ENCODE measurements at regions not wholly inside any gene's neighbourhood (a gene's known extent, or its start where the extent isn't known, plus 50 kb on each side); places are given as distances from the start of the nearest gene placed in this dataset.

DNA sequence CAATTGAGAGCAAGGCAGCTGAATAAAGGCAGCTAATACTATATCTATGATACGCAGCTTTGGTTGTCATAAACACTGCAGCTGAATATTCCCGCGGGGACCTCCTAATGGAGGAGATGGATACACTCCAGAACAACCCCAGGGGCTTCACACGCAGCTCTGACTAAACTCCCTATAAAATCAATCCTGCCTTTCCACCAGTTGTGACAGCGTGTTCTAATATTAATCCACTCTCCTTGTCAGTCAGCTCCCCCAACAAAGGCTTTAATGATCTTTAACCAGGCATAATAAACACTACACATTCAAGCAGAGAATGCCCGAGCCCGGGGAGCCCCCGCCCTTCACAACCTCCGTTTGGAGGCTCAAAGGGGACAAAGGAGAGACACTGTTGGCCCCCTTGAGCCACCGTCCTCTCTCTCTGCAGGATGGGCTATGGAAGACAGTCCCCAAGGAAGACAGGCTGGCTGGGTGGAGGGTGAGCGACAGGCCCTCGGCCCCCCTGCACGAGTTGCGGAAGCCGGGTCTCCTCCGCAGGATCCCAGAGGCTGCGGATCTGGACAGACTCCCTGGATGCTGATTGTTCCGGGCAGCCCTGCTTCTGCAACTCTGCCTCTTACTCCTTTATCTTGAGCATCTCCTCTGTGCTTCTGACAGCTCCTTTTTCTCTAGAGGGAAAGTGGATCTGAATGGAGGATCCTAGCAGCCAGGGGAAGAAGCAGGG is 565.2 kb downstream of the BUD13 start:
- no peak overlapping the region for H3K4me3 ChIP-seq (ENCODE audit: low read length)
- no peak for DNase-seq (ENCODE audit: low read depth, low spot score)

- DNase-seq (ENCODE audit: low read depth, low spot score): no peak
- H3K4me3 ChIP-seq (ENCODE audit: low read length): no peak overlapping the region
Measured at GRCh38 chr11:116207019-116207418, 565.8 kb downstream of the BUD13 start.

- no peak for DNase-seq (ENCODE audit: low read depth, low spot score)
- no peak overlapping the region for H3K4me3 ChIP-seq (ENCODE audit: low read length)
Measured at GRCh38 chr11:116202922-116203321, 569.9 kb downstream of the BUD13 start.

DNA sequence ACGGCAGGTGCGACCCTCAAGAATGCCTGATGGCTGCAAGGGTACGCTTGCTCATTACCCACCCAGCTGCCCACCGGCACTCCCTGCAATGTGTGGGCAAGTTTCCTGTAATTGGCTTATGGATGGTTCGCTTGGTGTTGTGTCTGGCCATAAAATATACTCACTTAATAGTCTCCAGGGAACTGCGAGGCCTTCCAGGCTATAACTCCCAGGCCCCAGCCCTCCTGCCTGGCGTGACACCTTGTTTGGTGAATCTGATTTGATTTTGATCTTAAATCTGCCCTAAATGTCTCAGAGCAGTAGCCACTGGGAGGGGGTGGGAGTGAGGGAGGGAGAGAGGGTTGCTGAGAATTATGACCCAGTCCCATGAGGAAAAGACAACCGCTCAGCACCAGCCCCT is 572.2 kb downstream of the BUD13 start:
- no peak overlapping the region for H3K4me3 ChIP-seq (ENCODE audit: low read length)
- no peak for DNase-seq (ENCODE audit: low read depth, low spot score)

GRCh38 chr11:116199182-116199581 is 573.6 kb downstream of the BUD13 start:
- no peak overlapping the region for H3K4me3 ChIP-seq (ENCODE audit: low read length)
- DNase-seq (ENCODE audit: low read depth, low spot score): no peak

GRCh38 chr11:116194156-116194904 is 578.5 kb downstream of the BUD13 start:
- no peak for DNase-seq (ENCODE audit: low read depth, low spot score)
- H3K4me3 ChIP-seq (ENCODE audit: low read length): no peak overlapping the region

DNA sequence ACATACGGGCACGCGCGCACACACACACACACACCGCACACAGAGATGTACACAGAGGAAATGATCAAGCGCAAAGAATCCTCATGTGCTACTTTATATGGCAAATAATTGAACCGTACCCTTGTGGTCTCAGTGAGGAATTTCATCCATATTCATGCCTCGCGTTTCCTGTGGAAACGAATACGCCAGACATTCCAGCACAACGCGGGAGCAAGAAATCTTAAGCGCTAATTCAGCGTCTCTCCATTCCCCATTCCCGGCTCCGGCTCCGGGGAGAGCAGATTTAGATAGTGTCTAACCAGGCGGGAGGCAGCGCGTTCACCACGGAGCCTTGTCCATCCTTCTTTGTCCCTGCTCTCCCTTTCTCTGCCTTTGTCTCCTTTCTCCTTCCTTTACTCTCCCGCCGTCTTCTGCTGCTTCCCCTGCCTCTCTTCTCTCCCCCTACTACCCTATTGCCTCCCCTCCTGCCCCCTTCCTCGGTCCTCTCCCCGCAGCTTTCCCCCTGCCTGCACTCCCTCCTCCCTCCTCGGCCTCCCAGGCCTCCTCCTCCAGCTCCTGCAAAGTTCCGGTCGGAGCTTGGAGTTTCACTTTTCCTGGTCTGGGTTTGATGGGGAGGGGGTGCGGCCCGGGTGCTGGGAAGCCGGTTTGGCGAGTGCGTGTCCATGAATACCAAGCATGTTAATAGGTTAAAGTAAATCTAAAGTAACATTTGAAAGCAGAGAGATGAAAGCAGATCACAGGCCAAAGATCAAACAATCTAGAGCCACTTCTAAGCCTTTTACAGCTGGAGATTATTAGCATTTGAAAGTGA is 579.3 kb downstream of the BUD13 start:
- DNase-seq (ENCODE audit: low read depth, low spot score): no peak
- no peak overlapping the region for H3K4me3 ChIP-seq (ENCODE audit: low read length)

- no peak for DNase-seq (ENCODE audit: low read depth, low spot score)
- H3K4me3 ChIP-seq (ENCODE audit: low read length): no peak overlapping the region
Measured at GRCh38 chr11:116192509-116193210, 580.1 kb downstream of the BUD13 start.

GRCh38 chr11:116190861-116191260 is 581.9 kb downstream of the BUD13 start:
- no peak for DNase-seq (ENCODE audit: low read depth, low spot score)

DNA sequence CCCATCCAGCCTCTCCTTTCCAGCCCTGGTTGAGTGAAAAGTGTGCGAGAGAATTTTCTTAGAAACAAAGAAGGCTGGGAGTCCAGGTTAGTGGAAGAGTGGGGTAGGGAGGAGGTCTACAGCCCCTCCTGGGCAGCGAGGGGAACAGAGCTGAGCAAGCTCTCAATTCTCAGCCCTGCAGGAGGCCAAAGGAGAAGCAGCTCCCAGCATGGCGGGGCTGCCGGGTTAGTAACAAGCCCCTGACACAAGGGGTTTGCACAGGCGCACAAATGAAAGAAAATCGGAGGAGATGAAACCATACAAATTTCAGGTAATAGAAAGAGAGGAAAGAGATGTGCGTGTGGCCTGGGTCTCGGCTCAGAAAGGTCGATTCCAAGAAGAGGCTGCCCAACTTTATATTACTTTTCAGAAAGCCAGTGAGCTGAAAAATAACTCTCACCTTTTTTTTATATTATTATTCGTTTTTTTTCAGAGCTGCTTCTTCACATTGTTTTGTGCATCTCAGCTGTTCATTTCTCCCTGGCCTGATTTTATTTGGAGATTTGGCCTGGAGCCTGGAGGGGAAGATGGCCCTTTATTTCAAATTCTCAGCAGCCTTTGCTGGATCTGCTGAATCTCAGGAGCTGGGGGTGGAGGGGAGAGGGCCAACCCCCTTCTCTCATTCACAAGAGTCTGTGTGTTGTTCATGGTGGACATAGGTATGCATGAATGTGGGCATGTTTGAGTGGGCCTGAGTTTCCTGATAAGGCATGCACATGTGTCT is 583.2 kb downstream of the BUD13 start:
- DNase-seq (ENCODE audit: low read depth, low spot score): no peak
- H3K4me3 ChIP-seq (ENCODE audit: low read length): no peak overlapping the region

More at GRCh38 chr11:116190861-116191260, 581.9 kb downstream of the BUD13 start:
- no peak overlapping the region for H3K4me3 ChIP-seq (ENCODE audit: low read length)

- no peak overlapping the region for H3K4me3 ChIP-seq (ENCODE audit: low read length)
- DNase-seq (ENCODE audit: low read depth, low spot score): no peak
Measured at GRCh38 chr11:116188350-116188749, 584.4 kb downstream of the BUD13 start.

- H3K4me3 ChIP-seq (ENCODE audit: low read length): no peak overlapping the region
- no peak for DNase-seq (ENCODE audit: low read depth, low spot score)
Measured at GRCh38 chr11:116187026-116187425, 585.8 kb downstream of the BUD13 start.

DNA sequence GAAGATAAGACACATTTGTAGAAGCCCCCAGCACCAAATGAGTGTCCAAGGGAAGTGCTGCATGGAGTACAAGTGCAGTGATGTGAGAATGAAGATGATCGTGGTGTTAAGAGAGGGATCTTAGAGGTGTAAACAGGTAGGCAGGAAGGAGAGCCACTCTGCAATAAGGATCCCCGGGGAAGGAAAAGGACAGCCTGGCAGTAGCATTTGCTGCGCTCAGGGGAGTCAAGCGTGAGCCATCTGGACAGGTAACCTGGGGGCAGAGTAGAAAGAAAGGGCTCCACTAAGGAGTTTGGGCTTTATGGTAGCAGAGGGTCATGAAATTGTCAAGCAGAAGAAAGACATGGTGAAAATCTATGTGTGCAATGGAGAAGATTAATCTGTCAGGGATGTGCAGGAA is 587.2 kb downstream of the BUD13 start:
- no peak for DNase-seq (ENCODE audit: low read depth, low spot score)
- no peak overlapping the region for H3K4me3 ChIP-seq (ENCODE audit: low read length)

GRCh38 chr11:116184763-116185162 is 588.0 kb downstream of the BUD13 start:
- no peak for DNase-seq (ENCODE audit: low read depth, low spot score)
- no peak overlapping the region for H3K4me3 ChIP-seq (ENCODE audit: low read length)

GRCh38 chr11:116182356-116182966 is 590.3 kb downstream of the BUD13 start:
- no peak overlapping the region for H3K4me3 ChIP-seq (ENCODE audit: low read length)
- no peak for DNase-seq (ENCODE audit: low read depth, low spot score)

DNA sequence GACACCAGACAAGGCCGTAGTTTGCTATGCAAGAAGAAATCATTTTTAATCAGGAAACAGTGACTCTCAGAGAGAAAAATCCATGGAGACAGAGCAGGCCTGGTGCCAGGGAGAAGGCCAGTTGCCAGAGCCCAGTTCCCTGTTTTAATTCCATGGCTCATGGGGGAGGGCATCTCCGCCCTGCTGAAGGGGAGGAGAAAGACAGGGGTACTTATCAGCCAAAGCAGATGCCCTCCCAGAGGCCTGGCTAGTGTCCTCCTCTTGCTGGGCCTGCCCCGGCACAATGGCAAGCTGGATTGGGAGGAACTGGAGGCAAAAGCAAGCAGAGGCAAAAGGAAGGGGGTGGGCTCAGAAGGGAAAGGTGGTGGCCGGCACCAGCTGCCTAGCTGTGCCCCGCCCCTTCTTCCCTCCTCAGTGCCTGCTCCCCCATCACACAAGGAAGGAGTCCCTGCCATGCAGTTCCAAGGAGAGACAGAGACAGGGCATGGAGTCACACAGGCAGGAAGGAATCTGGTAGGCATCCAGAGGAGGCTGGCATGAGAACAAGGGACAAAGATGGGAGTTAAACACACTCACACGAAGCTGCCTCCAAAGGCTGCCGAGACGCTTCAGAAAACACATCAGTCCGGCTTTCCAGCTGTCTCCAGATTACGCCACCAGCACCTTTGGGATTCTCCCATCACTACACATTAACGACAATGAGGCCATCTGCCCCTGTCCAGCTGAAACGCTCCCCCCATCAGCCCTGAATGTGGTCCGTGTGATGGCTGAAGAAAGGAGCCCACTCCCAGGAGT is 591.8 kb downstream of the BUD13 start:
- H3K4me3 ChIP-seq (ENCODE audit: low read length): no peak overlapping the region
- DNase-seq (ENCODE audit: low read depth, low spot score): no peak

- no peak for DNase-seq (ENCODE audit: low read depth, low spot score)
- no peak overlapping the region for H3K4me3 ChIP-seq (ENCODE audit: low read length)
Measured at GRCh38 chr11:116179401-116179800, 593.4 kb downstream of the BUD13 start.

Data from Jurkat, Clone E6-1 (cell line).